ENCODE measurements at regions not wholly inside any gene's neighbourhood (a gene's known extent, or its start where the extent isn't known, plus 50 kb on each side); places are given as distances from the start of the nearest gene placed in this dataset.

GRCh38 chr2:18924386-18924785, 335.0 kb upstream of the NT5C1B start:
- WGBS, 4 donors, result 80 to 88% (median 84%) methylated on average over 4 of the region's 4 CpGs
- DNase-seq, result no peak

DNA sequence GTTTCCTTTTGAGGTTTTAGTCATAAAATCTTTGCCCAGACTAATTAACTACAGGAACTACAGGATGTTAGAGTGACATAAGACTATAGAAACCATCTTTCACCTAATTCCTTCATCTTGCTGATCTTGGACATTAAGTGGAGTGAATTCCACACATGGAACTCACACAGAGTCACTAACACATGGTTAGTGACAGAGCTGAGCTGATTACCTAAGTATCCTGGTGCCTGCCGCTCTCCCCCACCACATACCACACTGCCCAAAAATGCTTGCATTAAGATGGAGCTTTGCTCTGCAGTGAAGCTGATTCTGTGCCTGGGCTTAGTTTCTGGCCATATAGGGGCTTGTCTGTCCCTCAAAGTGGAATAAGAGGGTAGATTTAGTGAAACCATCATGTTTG, 332.9 kb upstream of the NT5C1B start:
- intact Hi-C loops (cut with DNase I), result no loop called here
- Histone ChIP-seq H3K4me1 (peaks cover 0 to 4% (median 0%) of the 10 kb centered on the region in 12 donors), H3K9me3 (peaks cover 0 to 2% (median 0%) of the 10 kb centered on the region in 12 donors), H3K36me3 (no peaks in the 10 kb centered on the region), H3K4me3 (no peak overlapping the region), H3K27me3 (no peaks in the 10 kb centered on the region), H3K27ac (no peak overlapping the region)
- WGBS, 4 donors, result 93 to 100% (median 100%) methylated on average over 1 of the region's 1 CpG
- TF ChIP-seq POLR2A (IDR thresholded peaks at IDR 0.05) (no peak), CTCF (IDR thresholded peaks at IDR 0.05) (no peak)
- DNase-seq, result no peak
- no peak for ATAC-seq

More at GRCh38 chr2:18924386-18924785, 335.0 kb upstream of the NT5C1B start:
- TF ChIP-seq CTCF (IDR thresholded peaks at IDR 0.05) (no peak), POLR2A (IDR thresholded peaks at IDR 0.05) (no peak)
- Histone ChIP-seq H3K27me3 (no peaks in the 10 kb centered on the region), H3K4me3 (no peak overlapping the region), H3K36me3 (no peaks in the 10 kb centered on the region), H3K9me3 (peaks cover 0 to 2% (median 0%) of the 10 kb centered on the region in 12 donors), H3K4me1 (peaks cover 0 to 10% (median 2%) of the 10 kb centered on the region in 12 donors), H3K27ac (no peak overlapping the region)
- ATAC-seq, result no peak
- intact Hi-C loops (cut with DNase I), result no loop called here

DNA sequence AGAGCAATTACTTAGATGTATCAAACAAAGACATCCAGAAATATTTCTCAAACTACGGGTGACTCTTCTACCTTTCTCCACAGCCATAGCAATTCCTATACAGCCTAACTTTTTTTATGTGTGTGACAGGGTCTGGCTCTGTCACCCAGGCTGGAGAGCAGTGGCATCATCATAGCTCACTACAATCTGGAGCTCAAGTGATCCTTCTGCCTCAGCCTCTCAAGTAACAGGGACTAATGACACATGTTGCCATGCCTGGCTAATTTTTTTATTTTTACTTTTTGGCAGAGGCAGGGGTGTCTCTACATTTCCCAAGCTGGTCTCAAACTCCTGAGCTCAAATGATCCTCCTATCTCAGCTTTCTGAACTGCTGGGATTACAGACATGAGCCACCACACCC, 328.9 kb upstream of the NT5C1B start:
- DNase-seq, result no peak
- intact Hi-C loops (cut with DNase I), result no loop called here
- 0 to 55% (median 40%) methylated on average over 1 of the region's 1 CpG for WGBS, 4 donors
- Histone ChIP-seq H3K27me3 (no peaks in the 10 kb centered on the region), H3K27ac (no peak overlapping the region), H3K36me3 (no peaks in the 10 kb centered on the region), H3K4me1 (no peaks in the 10 kb centered on the region), H3K9me3 (peaks cover 0 to 2% (median 0%) of the 10 kb centered on the region in 12 donors), H3K4me3 (no peak overlapping the region)
- no peak for TF ChIP-seq CTCF (IDR thresholded peaks at IDR 0.05)
- TF ChIP-seq POLR2A (IDR thresholded peaks at IDR 0.05), result no peak
- no peak for ATAC-seq

- ATAC-seq, result no peak
- Histone ChIP-seq H3K9me3 (no peaks in the 10 kb centered on the region), H3K4me3 (no peak overlapping the region), H3K4me1 (peaks cover 0 to 6% (median 0%) of the 10 kb centered on the region in 12 donors), H3K27ac (no peak overlapping the region), H3K27me3 (no peaks in the 10 kb centered on the region), H3K36me3 (no peaks in the 10 kb centered on the region)
- no peak for DNase-seq
- intact Hi-C loops (cut with DNase I), result no loop called here
- TF ChIP-seq CTCF (IDR thresholded peaks at IDR 0.05) (no peak), POLR2A (IDR thresholded peaks at IDR 0.05) (no peak)
- 44 to 69% (median 49%) methylated on average over 1 of the region's 1 CpG for WGBS, 4 donors
Observed at GRCh38 chr2:18915227-18915626, 325.9 kb upstream of the NT5C1B start.

Data from heart left ventricle (tissue), 16 donors.